Choroid plexus epithelial cell (primary cell): ENCODE measurements at regions not wholly inside any gene's neighbourhood (a gene's known extent, or its start where the extent isn't known, plus 50 kb on each side); places are given as distances from the start of the nearest gene placed in this dataset.

Source experiments
- DNase-seq: peaks from one replicate; pipeline ENCODE4 v3.0.0-alpha.2; 2010; ENCODE audit warnings: low read depth
- H3K4me3 ChIP-seq: 2 replicates; pipeline ENCODE4 v1.5.1; 2011; ENCODE audit warnings: low read depth, mild to moderate bottlenecking, control low read depth, low read length, moderate library complexity
- TF ChIP-seq, protein P1 (sequence below): conservative IDR thresholded peaks from 2 replicates; pipeline ENCODE4 v1.5.1; 2011; ENCODE audit warnings: low read depth, mild to moderate bottlenecking, control low read depth, inconsistent platforms, low read length, moderate library complexity

DNA sequence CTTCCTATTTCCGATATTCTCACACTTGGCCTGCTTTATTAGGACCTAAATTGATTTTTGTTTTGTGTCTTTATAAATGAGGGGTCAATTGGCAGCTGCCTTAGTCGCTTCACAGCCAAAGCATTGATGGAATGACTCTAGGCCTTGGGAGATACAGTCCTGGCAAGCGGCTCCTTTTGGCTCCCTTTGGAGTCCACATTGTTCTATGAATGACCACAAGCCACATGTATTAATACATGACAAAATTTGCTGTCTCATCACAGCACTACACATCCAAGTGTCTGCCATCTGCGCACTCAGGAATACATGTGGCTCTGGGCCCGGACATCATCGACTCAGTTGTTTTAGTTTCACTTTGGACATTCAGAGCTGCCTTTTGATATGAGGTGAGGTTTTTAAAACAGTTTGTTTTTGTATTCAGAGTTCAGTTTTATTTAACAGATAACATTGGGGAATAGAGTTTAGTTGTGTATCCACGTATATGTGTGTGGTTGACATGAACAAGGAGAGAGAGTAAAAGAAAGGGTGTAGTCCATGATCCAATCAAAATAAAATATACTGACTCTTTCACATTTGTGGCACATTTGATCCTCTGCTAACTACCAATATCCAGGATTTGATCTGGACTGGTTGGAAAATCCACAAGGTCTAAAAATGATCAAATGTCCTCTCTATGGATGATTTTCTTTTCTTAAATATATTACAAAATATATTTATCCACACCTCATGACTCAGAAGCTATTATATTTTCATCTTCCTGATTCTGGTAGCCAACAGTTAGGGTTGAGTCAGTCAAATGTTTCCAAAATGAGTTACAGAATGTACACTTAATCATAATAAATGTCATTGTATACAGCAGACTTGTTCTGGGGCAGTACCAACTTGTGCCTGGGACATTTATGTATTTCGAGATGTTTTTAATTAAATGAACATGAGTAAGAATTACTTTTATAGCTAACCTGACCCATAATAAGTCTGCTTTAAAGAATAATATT, 114.0 kb upstream of the MTAP start:
- TF ChIP-seq, protein P1, sequence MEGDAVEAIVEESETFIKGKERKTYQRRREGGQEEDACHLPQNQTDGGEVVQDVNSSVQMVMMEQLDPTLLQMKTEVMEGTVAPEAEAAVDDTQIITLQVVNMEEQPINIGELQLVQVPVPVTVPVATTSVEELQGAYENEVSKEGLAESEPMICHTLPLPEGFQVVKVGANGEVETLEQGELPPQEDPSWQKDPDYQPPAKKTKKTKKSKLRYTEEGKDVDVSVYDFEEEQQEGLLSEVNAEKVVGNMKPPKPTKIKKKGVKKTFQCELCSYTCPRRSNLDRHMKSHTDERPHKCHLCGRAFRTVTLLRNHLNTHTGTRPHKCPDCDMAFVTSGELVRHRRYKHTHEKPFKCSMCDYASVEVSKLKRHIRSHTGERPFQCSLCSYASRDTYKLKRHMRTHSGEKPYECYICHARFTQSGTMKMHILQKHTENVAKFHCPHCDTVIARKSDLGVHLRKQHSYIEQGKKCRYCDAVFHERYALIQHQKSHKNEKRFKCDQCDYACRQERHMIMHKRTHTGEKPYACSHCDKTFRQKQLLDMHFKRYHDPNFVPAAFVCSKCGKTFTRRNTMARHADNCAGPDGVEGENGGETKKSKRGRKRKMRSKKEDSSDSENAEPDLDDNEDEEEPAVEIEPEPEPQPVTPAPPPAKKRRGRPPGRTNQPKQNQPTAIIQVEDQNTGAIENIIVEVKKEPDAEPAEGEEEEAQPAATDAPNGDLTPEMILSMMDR: no peak

GRCh38 chr9:21689854-21690253, 112.6 kb upstream of the MTAP start:
- H3K4me3 ChIP-seq: no peak overlapping the region
- TF ChIP-seq, protein P1: no peak
- DNase-seq: peak; percentile 49

More for the DNA sequence above, 114.0 kb upstream of the MTAP start:
- peak; percentile 70 for DNase-seq
- no peak overlapping the region for H3K4me3 ChIP-seq

GRCh38 chr9:21690561-21690960, 111.9 kb upstream of the MTAP start:
- peak; percentile 54 for DNase-seq
- H3K4me3 ChIP-seq: no peak overlapping the region
- TF ChIP-seq, protein P1: no peak

DNA sequence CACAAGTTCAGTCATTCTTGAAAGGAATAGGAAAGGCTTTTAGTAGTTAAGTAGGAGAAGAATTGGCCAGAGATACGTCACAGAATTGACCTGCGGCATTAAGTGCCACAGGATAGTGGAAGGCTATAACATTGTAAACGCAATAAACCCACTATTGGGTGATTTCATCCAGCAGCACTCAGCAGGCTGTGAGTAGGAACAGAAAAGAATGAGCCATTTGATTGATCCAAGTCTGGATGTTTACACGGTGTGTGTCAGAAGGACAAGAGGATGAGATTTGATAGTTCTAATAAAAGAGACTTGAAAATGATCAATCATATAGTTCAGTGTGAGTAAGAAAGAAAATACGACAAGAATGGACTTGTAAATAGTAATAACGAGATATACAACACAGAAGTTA, 110.0 kb upstream of the MTAP start:
- TF ChIP-seq, protein P1: no peak
- H3K4me3 ChIP-seq: no peak overlapping the region
- DNase-seq: no peak

- TF ChIP-seq, protein P1: no peak
- no peak overlapping the region for H3K4me3 ChIP-seq
- DNase-seq: no peak
Observed at GRCh38 chr9:21694424-21694823, 108.0 kb upstream of the MTAP start.

- H3K4me3 ChIP-seq: no peak overlapping the region
- TF ChIP-seq, protein P1: no peak
- DNase-seq: no peak
Observed at GRCh38 chr9:21695443-21695842, 107.0 kb upstream of the MTAP start.
